ENCODE measurements at regions not wholly inside any gene's neighbourhood (a gene's known extent, or its start where the extent isn't known, plus 50 kb on each side); places are given as distances from the start of the nearest gene placed in this dataset.

- Histone ChIP-seq H2BK120ac (ENCODE audit: insufficient read depth, low read length, poor library complexity) (no peak overlapping the region), H3K27me3 (ENCODE audit: insufficient read depth, low read length) (no peaks in the 10 kb centered on the region), H3K9me3 (ENCODE audit: insufficient read depth, low read depth, low read length) (no peaks in the 10 kb centered on the region), H2BK12ac (ENCODE audit: low read length) (no peak overlapping the region), H4K91ac (ENCODE audit: low read depth, low read length) (no peak overlapping the region), H2AFZ (ENCODE audit: insufficient read depth, low read length, poor library complexity) (no peak overlapping the region), H3K23ac (ENCODE audit: low read length) (no peak overlapping the region), H4K8ac (ENCODE audit: low read depth, low read length) (no peak overlapping the region), H3K18ac (ENCODE audit: low read length) (no peak overlapping the region), H3K4me1 (ENCODE audit: control insufficient read depth in 1 of 2, insufficient read depth in 2 of 2, low read length in 2 of 2) (no peaks in the 10 kb centered on the region), H3K14ac (ENCODE audit: low read length) (no peak overlapping the region), H2AK5ac (ENCODE audit: low read length) (no peak overlapping the region), H3K79me2 (ENCODE audit: control insufficient read depth, insufficient read depth, low read length, poor library complexity) (no peaks in the 10 kb centered on the region), H3K79me1 (ENCODE audit: low read length) (no peaks in the 10 kb centered on the region), H2BK5ac (ENCODE audit: low read depth, low read length, poor library complexity) (no peak overlapping the region), H4K12ac (ENCODE audit: low read depth, low read length) (no peak overlapping the region), H3K4me2 (ENCODE audit: low read length) (no peak overlapping the region), H3K27ac (ENCODE audit: low read depth, low read length) (no peak overlapping the region), H3K36me3 (ENCODE audit: control insufficient read depth in 1 of 2, insufficient read depth in 2 of 2, low read length in 2 of 2) (no peaks in the 10 kb centered on the region), H3K4ac (ENCODE audit: low read depth, low read length) (no peak overlapping the region), H3K9ac (ENCODE audit: low read length) (no peak overlapping the region), H3K4me3 (ENCODE audit: low read depth, low read length) (no peak overlapping the region)
- WGBS (ENCODE audit: extremely low coverage, insufficient coverage, insufficient read length): no CpG with 5 or more reads among the region's 2 CpGs
- no peak for DNase-seq
Observed at GRCh38 chr1:222416001-222416791, 131.7 kb downstream of the HHIPL2 start.

- Histone ChIP-seq H3K9me3 (ENCODE audit: insufficient read depth, low read depth, low read length) (no peaks in the 10 kb centered on the region), H3K27me3 (ENCODE audit: insufficient read depth, low read length) (no peaks in the 10 kb centered on the region), H2AFZ (ENCODE audit: insufficient read depth, low read length, poor library complexity) (no peak overlapping the region), H3K4me2 (ENCODE audit: low read length) (no peak overlapping the region), H3K36me3 (ENCODE audit: control insufficient read depth in 1 of 2, insufficient read depth in 2 of 2, low read length in 2 of 2) (no peaks in the 10 kb centered on the region), H3K27ac (ENCODE audit: low read depth, low read length) (no peak overlapping the region), H2BK5ac (ENCODE audit: low read depth, low read length, poor library complexity) (no peak overlapping the region), H3K79me2 (ENCODE audit: control insufficient read depth, insufficient read depth, low read length, poor library complexity) (no peaks in the 10 kb centered on the region), H3K14ac (ENCODE audit: low read length) (no peak overlapping the region), H3K18ac (ENCODE audit: low read length) (no peak overlapping the region), H3K4ac (ENCODE audit: low read depth, low read length) (no peak overlapping the region), H2BK12ac (ENCODE audit: low read length) (no peak overlapping the region), H3K23ac (ENCODE audit: low read length) (no peak overlapping the region), H4K8ac (ENCODE audit: low read depth, low read length) (no peak overlapping the region), H3K79me1 (ENCODE audit: low read length) (no peaks in the 10 kb centered on the region), H2AK5ac (ENCODE audit: low read length) (no peak overlapping the region), H3K4me1 (ENCODE audit: control insufficient read depth in 1 of 2, insufficient read depth in 2 of 2, low read length in 2 of 2) (no peaks in the 10 kb centered on the region), H4K12ac (ENCODE audit: low read depth, low read length) (no peak overlapping the region), H3K4me3 (ENCODE audit: low read depth, low read length) (no peak overlapping the region), H3K9ac (ENCODE audit: low read length) (no peak overlapping the region), H2BK120ac (ENCODE audit: insufficient read depth, low read length, poor library complexity) (no peak overlapping the region), H4K91ac (ENCODE audit: low read depth, low read length) (no peak overlapping the region)
- no CpG with 5 or more reads among the region's 5 CpGs for WGBS (ENCODE audit: extremely low coverage, insufficient coverage, insufficient read length)
- DNase-seq: no peak
Observed at GRCh38 chr1:222415441-222415840, 132.5 kb downstream of the HHIPL2 start.

- H3K9ac ChIP-seq (ENCODE audit: low read length): no peak overlapping the region
Observed at GRCh38 chr1:222413991-222414549, 133.8 kb downstream of the HHIPL2 start.

GRCh38 chr1:222413436-222413835 lies 134.5 kb downstream of the HHIPL2 start:
- no peak overlapping the region for H4K91ac ChIP-seq (ENCODE audit: low read depth, low read length)
- H3K9ac ChIP-seq (ENCODE audit: low read length): no peak overlapping the region
- no peak overlapping the region for H3K4me3 ChIP-seq (ENCODE audit: low read depth, low read length)
- no peak overlapping the region for H3K4me2 ChIP-seq (ENCODE audit: low read length)
- no peak overlapping the region for H3K23ac ChIP-seq (ENCODE audit: low read length)
- no peaks in the 10 kb centered on the region for H3K79me1 ChIP-seq (ENCODE audit: low read length)
- H3K9me3 ChIP-seq (ENCODE audit: insufficient read depth, low read depth, low read length): no peaks in the 10 kb centered on the region
- no peak overlapping the region for H2BK120ac ChIP-seq (ENCODE audit: insufficient read depth, low read length, poor library complexity)
- no peak overlapping the region for H2BK12ac ChIP-seq (ENCODE audit: low read length)
- H3K27me3 ChIP-seq (ENCODE audit: insufficient read depth, low read length): no peaks in the 10 kb centered on the region
- H2AFZ ChIP-seq (ENCODE audit: insufficient read depth, low read length, poor library complexity): no peak overlapping the region
- H3K36me3 ChIP-seq (ENCODE audit: control insufficient read depth in 1 of 2, insufficient read depth in 2 of 2, low read length in 2 of 2): no peaks in the 10 kb centered on the region
- no peaks in the 10 kb centered on the region for H3K4me1 ChIP-seq (ENCODE audit: control insufficient read depth in 1 of 2, insufficient read depth in 2 of 2, low read length in 2 of 2)
- no peak overlapping the region for H2AK5ac ChIP-seq (ENCODE audit: low read length)
- H4K8ac ChIP-seq (ENCODE audit: low read depth, low read length): no peak overlapping the region
- H4K12ac ChIP-seq (ENCODE audit: low read depth, low read length): no peak overlapping the region
- H3K4ac ChIP-seq (ENCODE audit: low read depth, low read length): no peak overlapping the region
- no peak overlapping the region for H3K14ac ChIP-seq (ENCODE audit: low read length)
- peak in 1 of 2 donors; percentile 6 for DNase-seq
- no CpG with 5 or more reads among the region's 1 CpG for WGBS (ENCODE audit: extremely low coverage, insufficient coverage, insufficient read length)
- H2BK5ac ChIP-seq (ENCODE audit: low read depth, low read length, poor library complexity): no peak overlapping the region
- no peaks in the 10 kb centered on the region for H3K79me2 ChIP-seq (ENCODE audit: control insufficient read depth, insufficient read depth, low read length, poor library complexity)
- no peak overlapping the region for H3K27ac ChIP-seq (ENCODE audit: low read depth, low read length)
- H3K18ac ChIP-seq (ENCODE audit: low read length): no peak overlapping the region

More at GRCh38 chr1:222413991-222414549, 133.8 kb downstream of the HHIPL2 start:
- Histone ChIP-seq H3K36me3 (ENCODE audit: control insufficient read depth in 1 of 2, insufficient read depth in 2 of 2, low read length in 2 of 2) (no peaks in the 10 kb centered on the region), H3K4me3 (ENCODE audit: low read depth, low read length) (no peak overlapping the region), H2BK5ac (ENCODE audit: low read depth, low read length, poor library complexity) (no peak overlapping the region), H3K9me3 (ENCODE audit: insufficient read depth, low read depth, low read length) (no peaks in the 10 kb centered on the region), H2BK120ac (ENCODE audit: insufficient read depth, low read length, poor library complexity) (no peak overlapping the region), H2BK12ac (ENCODE audit: low read length) (no peak overlapping the region), H3K27ac (ENCODE audit: low read depth, low read length) (no peak overlapping the region), H3K79me1 (ENCODE audit: low read length) (no peaks in the 10 kb centered on the region), H3K14ac (ENCODE audit: low read length) (no peak overlapping the region), H3K4ac (ENCODE audit: low read depth, low read length) (no peak overlapping the region), H4K91ac (ENCODE audit: low read depth, low read length) (no peak overlapping the region), H4K12ac (ENCODE audit: low read depth, low read length) (no peak overlapping the region), H2AFZ (ENCODE audit: insufficient read depth, low read length, poor library complexity) (no peak overlapping the region), H3K27me3 (ENCODE audit: insufficient read depth, low read length) (no peaks in the 10 kb centered on the region), H3K23ac (ENCODE audit: low read length) (no peak overlapping the region), H3K4me1 (ENCODE audit: control insufficient read depth in 1 of 2, insufficient read depth in 2 of 2, low read length in 2 of 2) (no peaks in the 10 kb centered on the region), H2AK5ac (ENCODE audit: low read length) (no peak overlapping the region), H3K79me2 (ENCODE audit: control insufficient read depth, insufficient read depth, low read length, poor library complexity) (no peaks in the 10 kb centered on the region), H3K18ac (ENCODE audit: low read length) (no peak overlapping the region), H4K8ac (ENCODE audit: low read depth, low read length) (no peak overlapping the region), H3K4me2 (ENCODE audit: low read length) (no peak overlapping the region)
- DNase-seq: no peak
- WGBS (ENCODE audit: extremely low coverage, insufficient coverage, insufficient read length): no CpG with 5 or more reads among the region's 2 CpGs
